IMR-90 (cell line): ENCODE measurements at regions not wholly inside any gene's neighbourhood (a gene's known extent, or its start where the extent isn't known, plus 50 kb on each side); places are given as distances from the start of the nearest gene placed in this dataset.

Experiments used
- ATAC-seq: fragments of 200-7000 bp; cut with Tn5 transposase; 2 replicates; pipeline ENCODE4 v1.9.1; 2020; ENCODE audit warnings: low read depth, mild to moderate bottlenecking, moderate library complexity
- BruUV-seq: library from RNA; stranded (reverse); fragments of 400-500 nt; replicated peaks from 2 replicates; lab custom pipeline; 2021; lab: Mats Ljungman, UMichigan
- CTCF ChIA-PET: fragments of 300-600 bp; formaldehyde crosslinking; extraction: SDS; loops from one replicate; lab custom pipeline; 2021; ENCODE audit warnings: antibody characterized with exemption; lab: Yijun Ruan, JAX
- POLR2A ChIA-PET: fragments of 300-600 bp; sonication (Branson Sonifier 250); formaldehyde crosslinking; loops from one replicate; lab custom pipeline; 2022; ENCODE audit warnings: antibody characterized with exemption; ENCODE audit not compliant: unreplicated experiment; lab: Charles Lee
- DNase-seq: peaks from one replicate; pipeline ENCODE4 v3.0.0; 2013
- H2AFZ ChIP-seq: replicated peaks from 2 replicates; pipeline ENCODE3; 2013; ENCODE audit warnings: low read length, mild to moderate bottlenecking; ENCODE audit not compliant: poor library complexity
- H2AK5ac ChIP-seq: 2 replicates; pipeline ENCODE4 v1.6.1; 2013; ENCODE audit warnings: low read depth, low read length, inconsistent platforms
- H2AK9ac ChIP-seq: replicated peaks from 2 replicates; pipeline ENCODE3; 2013; ENCODE audit warnings: mild to moderate bottlenecking, low read depth, low read length, moderate library complexity; ENCODE audit not compliant: poor library complexity
- H2BK120ac ChIP-seq: 2 replicates; pipeline ENCODE4 v1.6.1; 2013; ENCODE audit warnings: low read depth, low read length, inconsistent platforms
- H2BK15ac ChIP-seq: 3 replicates; pipeline ENCODE4 v1.6.1; 2013; ENCODE audit warnings: low read depth, low read length, inconsistent platforms
- H2BK20ac ChIP-seq: 2 replicates; pipeline ENCODE4 v1.6.1; 2013; ENCODE audit warnings: low read depth, mild to moderate bottlenecking, inconsistent platforms, low read length, moderate library complexity
- H2BK5ac ChIP-seq: 2 replicates; pipeline ENCODE4 v1.6.1; 2013; ENCODE audit warnings: mild to moderate bottlenecking, low read depth, low read length, inconsistent platforms; ENCODE audit not compliant: poor library complexity, severe bottlenecking
- H3K14ac ChIP-seq: replicated peaks from 2 replicates; pipeline ENCODE4 v1.6.1; 2013; ENCODE audit warnings: low read depth, low read length, inconsistent platforms
- H3K18ac ChIP-seq: 2 replicates; pipeline ENCODE4 v1.6.1; 2013; ENCODE audit warnings: low read depth, low read length, control low read depth
- H3K23ac ChIP-seq: 2 replicates; pipeline ENCODE4 v1.6.1; 2013; ENCODE audit warnings: low read depth, low read length, inconsistent platforms
- H3K27ac ChIP-seq: 2 replicates; pipeline ENCODE4 v1.5.1; 2013; ENCODE audit warnings: mild to moderate bottlenecking, control low read depth, low read length; ENCODE audit not compliant: insufficient read depth
- H3K27me3 ChIP-seq: 2 replicates; pipeline ENCODE4 v1.6.1; 2013; ENCODE audit warnings: low read length; ENCODE audit not compliant: control insufficient read depth, insufficient read depth
- H3K36me3 ChIP-seq: 2 replicates; pipeline ENCODE4 v1.6.1; 2013; ENCODE audit warnings: low read length, mixed read lengths; ENCODE audit not compliant: control insufficient read depth, insufficient read depth
- H3K4ac ChIP-seq: 2 replicates; pipeline ENCODE4 v1.6.1; 2013; ENCODE audit warnings: low read depth, low read length, inconsistent platforms
- H3K4me1 ChIP-seq: 2 replicates; pipeline ENCODE4 v1.6.1; 2013; ENCODE audit warnings: low read length, mixed read lengths; ENCODE audit not compliant: control insufficient read depth, insufficient read depth
- H3K4me2 ChIP-seq: 2 replicates; pipeline ENCODE4 v1.6.1; 2013; ENCODE audit warnings: low read depth, mild to moderate bottlenecking, control low read depth, low read length, moderate library complexity
- H3K4me3 ChIP-seq: 2 replicates; pipeline ENCODE4 v1.5.1; 2013; ENCODE audit warnings: low read depth, mild to moderate bottlenecking, control low read depth, low read length, moderate library complexity; ENCODE audit not compliant: insufficient read depth
- H3K56ac ChIP-seq: 2 replicates; pipeline ENCODE4 v1.6.1; 2013; ENCODE audit warnings: low read length, inconsistent platforms; ENCODE audit not compliant: insufficient read depth; ENCODE audit errors: extremely low read depth
- H3K79me1 ChIP-seq, 2 experiments: 2 replicates each; pipeline ENCODE4 v1.6.1; 2013; ENCODE audit warnings: low read length in 2 of 2, inconsistent platforms in 1 of 2, low read depth in 1 of 2
- H3K9ac ChIP-seq: 2 replicates; pipeline ENCODE4 v1.6.1; 2013; ENCODE audit warnings: low read depth, low read length, control low read depth
- H3K9me1 ChIP-seq: 2 replicates; pipeline ENCODE4 v1.6.1; 2013; ENCODE audit warnings: low read length, inconsistent platforms; ENCODE audit not compliant: insufficient read depth
- H3K9me3 ChIP-seq: 2 replicates; pipeline ENCODE4 v1.6.1; 2013; ENCODE audit warnings: low read length; ENCODE audit not compliant: control insufficient read depth, insufficient read depth
- H4K20me1 ChIP-seq: 2 replicates; pipeline ENCODE4 v1.6.1; 2013; ENCODE audit warnings: low read length, inconsistent platforms; ENCODE audit not compliant: insufficient read depth
- H4K5ac ChIP-seq: 2 replicates; pipeline ENCODE4 v1.6.1; 2013; ENCODE audit warnings: mild to moderate bottlenecking, low read depth, low read length, control low read depth
- H4K8ac ChIP-seq, 2 experiments: 2 replicates each; pipeline ENCODE4 v1.6.1; 2013; ENCODE audit warnings: low read depth in 2 of 2, low read length in 2 of 2, control low read depth in 1 of 2, inconsistent platforms in 1 of 2
- H4K91ac ChIP-seq: 2 replicates; pipeline ENCODE4 v1.6.1; 2013; ENCODE audit warnings: low read depth, low read length, inconsistent platforms; ENCODE audit not compliant: insufficient read depth
- BHLHE40 ChIP-seq: fragments of 150-350 bp; IDR thresholded peaks from 2 replicates; pipeline ENCODE4 v1.6.1; 2016; ENCODE audit warnings: mild to moderate bottlenecking, low read depth, low read length
- CEBPB ChIP-seq: IDR thresholded peaks from 2 replicates; pipeline ENCODE4 v1.6.1; 2012; ENCODE audit warnings: low read depth, low read length, improper control_type of control experiment
- CHD1 ChIP-seq: IDR thresholded peaks from 2 replicates; pipeline ENCODE4 v1.6.1; 2012; ENCODE audit warnings: low read depth, low read length, improper control_type of control experiment
- FOS ChIP-seq: fragments of 150-350 bp; IDR thresholded peaks from 2 replicates; pipeline ENCODE4 v1.6.1; 2016; ENCODE audit warnings: low read depth, low read length
- MAFK ChIP-seq: IDR thresholded peaks from 2 replicates; pipeline ENCODE4 v1.6.1; 2012; ENCODE audit warnings: low read depth, low read length, improper control_type of control experiment
- MAZ ChIP-seq: IDR thresholded peaks from 2 replicates; pipeline ENCODE4 v1.6.1; 2012; ENCODE audit warnings: low read depth, mild to moderate bottlenecking, low read length, improper control_type of control experiment, moderate library complexity, borderline replicate concordance
- MXI1 ChIP-seq: IDR thresholded peaks from 2 replicates; pipeline ENCODE4 v1.6.1; 2012; ENCODE audit warnings: low read depth, mild to moderate bottlenecking, low read length, moderate library complexity, borderline replicate concordance
- NFE2L2 ChIP-seq: fragments of 150-350 bp; IDR thresholded peaks from 2 replicates; pipeline ENCODE4 v1.6.1; 2016; ENCODE audit warnings: low read depth, mild to moderate bottlenecking, low read length
- POLR2A ChIP-seq: IDR thresholded peaks from 2 replicates; pipeline ENCODE4 v1.6.1; 2012; ENCODE audit warnings: mild to moderate bottlenecking, low read depth, low read length
- RAD21 ChIP-seq: IDR thresholded peaks from 2 replicates; pipeline ENCODE4 v1.6.1; 2012; ENCODE audit warnings: low read length, improper control_type of control experiment
- RCOR1 ChIP-seq: IDR thresholded peaks from 2 replicates; pipeline ENCODE4 v1.6.1; 2012; ENCODE audit warnings: mild to moderate bottlenecking, low read length, improper control_type of control experiment; ENCODE audit not compliant: insufficient replicate concordance
- RFX5 ChIP-seq: IDR thresholded peaks from 2 replicates; pipeline ENCODE4 v1.8.0; 2012; ENCODE audit warnings: low read depth, mild to moderate bottlenecking, low read length, moderate library complexity
- WGBS, 2 experiments: methylation state at CpG; one replicate each; pipeline versions ENCODE4 v1.1.5 to v1.1.7; 2013; ENCODE audit warnings: missing lambda C conversion rate in 2 of 2; ENCODE audit not compliant: insufficient read length in 1 of 2; ENCODE audit errors: extremely low coverage in 2 of 2; 5-methylcytosine and 5-hydroxymethylcytosine counted together
- dilution Hi-C: fragments of 300-500 bp; cut with HindIII; formaldehyde crosslinking; loops from one replicate; pipeline ENCODE4 v1.14.3; 2018; ENCODE audit warnings: low sequenced_read_pairs; ENCODE audit not compliant: unreplicated experiment
- in situ Hi-C: fragments of 300-500 bp; cut with MboI; formaldehyde crosslinking; loops from 3 replicates; pipeline ENCODE4 v1.14.3; 2019; ENCODE audit warnings: low sequenced_read_pairs, inconsistent platforms, mixed read lengths
- intact Hi-C: fragments of 100-400 bp; cut with micrococcal nuclease; formaldehyde crosslinking; loops from 2 replicates; pipeline ENCODE4 v1.10.0; 2022
- TF ChIP-seq, protein P1 (sequence below): conservative IDR thresholded peaks from 2 replicates; pipeline ENCODE4 v1.5.1; 2012; ENCODE audit warnings: mild to moderate bottlenecking, low read depth, low read length, improper control_type of control experiment

DNA sequence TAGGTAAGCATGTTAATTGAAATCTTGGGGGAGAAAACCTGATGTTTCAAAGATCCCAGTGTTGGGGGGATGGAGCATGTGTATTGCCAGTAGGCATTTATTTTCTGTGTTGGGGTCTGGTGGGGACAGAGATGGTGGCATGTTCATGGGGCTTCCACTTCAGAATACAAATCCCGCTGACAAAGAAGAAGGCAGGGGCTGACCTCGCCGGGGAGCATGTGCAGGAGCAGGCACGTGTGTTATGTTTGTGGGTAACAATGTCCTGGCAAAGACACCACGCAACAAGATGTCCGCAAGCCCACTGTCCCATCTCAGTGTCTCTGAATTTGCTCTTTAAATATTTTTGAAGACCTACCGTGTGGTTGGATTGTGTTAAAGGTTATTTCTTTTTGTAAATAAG lies 164.5 kb downstream of the TEX29 start:
- H3K4me2 ChIP-seq: no peak overlapping the region
- POLR2A ChIA-PET: no interaction called here
- dilution Hi-C loops (no loop called here), intact Hi-C loops (no loop called here), in situ Hi-C loops (no loop called here)
- H4K20me1 ChIP-seq: no peaks in the 10 kb centered on the region
- TF ChIP-seq FOS (no peak), RAD21 (no peak), MAFK (no peak), NFE2L2 (no peak), MXI1 (no peak), RFX5 (no peak), CHD1 (no peak), RCOR1 (no peak), POLR2A (no peak), CEBPB (no peak), MAZ (no peak), BHLHE40 (no peak)
- TF ChIP-seq, protein P1, sequence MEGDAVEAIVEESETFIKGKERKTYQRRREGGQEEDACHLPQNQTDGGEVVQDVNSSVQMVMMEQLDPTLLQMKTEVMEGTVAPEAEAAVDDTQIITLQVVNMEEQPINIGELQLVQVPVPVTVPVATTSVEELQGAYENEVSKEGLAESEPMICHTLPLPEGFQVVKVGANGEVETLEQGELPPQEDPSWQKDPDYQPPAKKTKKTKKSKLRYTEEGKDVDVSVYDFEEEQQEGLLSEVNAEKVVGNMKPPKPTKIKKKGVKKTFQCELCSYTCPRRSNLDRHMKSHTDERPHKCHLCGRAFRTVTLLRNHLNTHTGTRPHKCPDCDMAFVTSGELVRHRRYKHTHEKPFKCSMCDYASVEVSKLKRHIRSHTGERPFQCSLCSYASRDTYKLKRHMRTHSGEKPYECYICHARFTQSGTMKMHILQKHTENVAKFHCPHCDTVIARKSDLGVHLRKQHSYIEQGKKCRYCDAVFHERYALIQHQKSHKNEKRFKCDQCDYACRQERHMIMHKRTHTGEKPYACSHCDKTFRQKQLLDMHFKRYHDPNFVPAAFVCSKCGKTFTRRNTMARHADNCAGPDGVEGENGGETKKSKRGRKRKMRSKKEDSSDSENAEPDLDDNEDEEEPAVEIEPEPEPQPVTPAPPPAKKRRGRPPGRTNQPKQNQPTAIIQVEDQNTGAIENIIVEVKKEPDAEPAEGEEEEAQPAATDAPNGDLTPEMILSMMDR: no peak
- H3K36me3 ChIP-seq: no peaks in the 10 kb centered on the region
- H3K23ac ChIP-seq: no peak overlapping the region
- H3K18ac ChIP-seq: no peak overlapping the region
- peaks cover 33% of the 10 kb centered on the region for H3K9me3 ChIP-seq
- no peaks in the 10 kb centered on the region for H3K27me3 ChIP-seq
- CTCF ChIA-PET: no interaction called here
- H3K9ac ChIP-seq: no peak overlapping the region
- no peak overlapping the region for H3K4me3 ChIP-seq
- no peak overlapping the region for H4K8ac ChIP-seq
- no peak overlapping the region for H2BK15ac ChIP-seq
- H2BK120ac ChIP-seq: no peak overlapping the region
- H2BK20ac ChIP-seq: no peak overlapping the region
- DNase-seq (no peak), ATAC-seq (no peak)
- no peak overlapping the region for H2AK9ac ChIP-seq
- no peak overlapping the region for H2BK5ac ChIP-seq
- H2AK5ac ChIP-seq: no peak overlapping the region
- no peak overlapping the region for H3K56ac ChIP-seq
- no peak overlapping the region for H3K4ac ChIP-seq
- H3K4me1 ChIP-seq: no peaks in the 10 kb centered on the region
- WGBS, 2 experiments: no CpG with 5 or more reads among the region's 7 CpGs
- no peak overlapping the region for H2AFZ ChIP-seq
- no peaks in the 10 kb centered on the region for H3K9me1 ChIP-seq
- H3K79me1 ChIP-seq: no peaks in the 10 kb centered on the region
- H3K14ac ChIP-seq: no peak overlapping the region
- no peak overlapping the region for H4K5ac ChIP-seq
- BruUV-seq: no TSS peak
- no peak overlapping the region for H4K91ac ChIP-seq
- H3K27ac ChIP-seq: no peak overlapping the region
